ENCODE measurements at regions not wholly inside any gene's neighbourhood (a gene's known extent, or its start where the extent isn't known, plus 50 kb on each side); places are given as distances from the start of the nearest gene placed in this dataset.
"Not testable (repeated sequence)": the region's sequence is repeated elsewhere in the genome, so short reads cannot be mapped to it uniquely, and the experiment has no call there.

GRCh38 chr16:73398604-73399003 is 350.7 kb upstream of the ZFHX3 start:
- not testable (repeated sequence) for H3K27ac ChIP-seq (ENCODE audit: low read depth, low read length); H3K9me3 ChIP-seq (ENCODE audit: insufficient read depth, low read depth, low read length); H3K36me3 ChIP-seq (ENCODE audit: insufficient read depth, low read length); H3K4me1 ChIP-seq (ENCODE audit: insufficient read depth, low read length); H3K4me3 ChIP-seq (ENCODE audit: low read length); H3K27me3 ChIP-seq (ENCODE audit: insufficient read depth, low read length); H3K9ac ChIP-seq (ENCODE audit: low read depth, low read length)
- 96% methylated on average over 1 of the region's 1 CpG for WGBS

DNA sequence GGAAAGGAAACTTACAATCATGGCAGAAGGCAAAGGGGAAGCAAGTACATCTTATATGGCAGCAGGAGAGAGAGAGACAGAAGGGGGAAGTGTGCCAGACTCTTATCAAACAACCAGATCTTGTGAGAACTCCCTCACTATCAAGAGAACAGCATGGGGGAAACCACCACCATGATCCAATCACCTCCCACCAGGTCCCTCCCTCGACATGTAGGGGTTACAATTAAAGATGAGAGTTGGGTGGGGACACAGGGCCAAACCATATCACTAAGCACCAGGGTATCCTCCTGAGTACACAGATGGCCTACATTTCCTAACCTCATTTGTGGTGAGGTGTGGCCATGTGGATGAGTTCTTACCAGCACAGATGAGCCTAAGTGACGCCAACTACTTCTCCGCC is 348.6 kb upstream of the ZFHX3 start:
- Histone ChIP-seq H3K9ac (ENCODE audit: low read depth, low read length) (no peak overlapping the region), H3K4me3 (ENCODE audit: low read length) (no peak overlapping the region), H3K36me3 (ENCODE audit: insufficient read depth, low read length) (no peaks in the 10 kb centered on the region), H3K27me3 (ENCODE audit: insufficient read depth, low read length) (no peaks in the 10 kb centered on the region), H3K9me3 (ENCODE audit: insufficient read depth, low read depth, low read length) (no peaks in the 10 kb centered on the region), H3K27ac (ENCODE audit: low read depth, low read length) (no peak overlapping the region), H3K4me1 (ENCODE audit: insufficient read depth, low read length) (0 out of 2 replicates have a peak, but pooled peaks cover 6% of the 10 kb centered on the region)
- WGBS: 85% methylated on average over 2 of the region's 3 CpGs

DNA sequence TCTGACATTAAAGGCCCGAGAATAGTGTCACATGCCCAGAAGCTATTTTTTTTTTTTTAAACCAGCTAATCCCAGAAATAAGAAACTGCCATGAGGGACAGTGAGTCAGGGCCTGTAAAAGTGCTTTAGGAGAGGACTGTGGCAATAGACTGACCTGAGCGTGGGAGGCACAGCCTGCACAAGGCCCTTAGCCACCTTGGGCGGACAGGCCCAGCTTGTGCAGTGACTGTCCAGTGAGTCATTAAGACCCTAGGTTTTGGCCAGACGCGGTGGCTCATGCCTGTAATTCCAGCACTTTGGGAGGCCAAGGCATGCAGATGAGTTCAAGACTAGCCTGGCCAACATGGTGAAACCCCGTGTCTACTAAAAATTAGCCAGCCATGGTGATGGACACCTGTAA is 343.0 kb upstream of the ZFHX3 start:
- Histone ChIP-seq H3K27ac (ENCODE audit: low read depth, low read length) (no peak overlapping the region), H3K4me3 (ENCODE audit: low read length) (no peak overlapping the region), H3K4me1 (ENCODE audit: insufficient read depth, low read length) (0 out of 2 replicates have a peak, but pooled peaks cover 5% of the 10 kb centered on the region), H3K9ac (ENCODE audit: low read depth, low read length) (no peak overlapping the region), H3K9me3 (ENCODE audit: insufficient read depth, low read depth, low read length) (no peaks in the 10 kb centered on the region), H3K36me3 (ENCODE audit: insufficient read depth, low read length) (no peaks in the 10 kb centered on the region), H3K27me3 (ENCODE audit: insufficient read depth, low read length) (no peaks in the 10 kb centered on the region)
- 95% methylated on average over 6 of the region's 6 CpGs for WGBS

GRCh38 chr16:73390491-73390890 is 342.6 kb upstream of the ZFHX3 start:
- WGBS: 86% methylated on average over 4 of the region's 5 CpGs
- Histone ChIP-seq H3K9me3 (ENCODE audit: insufficient read depth, low read depth, low read length) (no peaks in the 10 kb centered on the region), H3K4me3 (ENCODE audit: low read length) (no peak overlapping the region), H3K4me1 (ENCODE audit: insufficient read depth, low read length) (0 out of 2 replicates have a peak, but pooled peaks cover 5% of the 10 kb centered on the region), H3K9ac (ENCODE audit: low read depth, low read length) (no peak overlapping the region), H3K27me3 (ENCODE audit: insufficient read depth, low read length) (no peaks in the 10 kb centered on the region), H3K36me3 (ENCODE audit: insufficient read depth, low read length) (no peaks in the 10 kb centered on the region), H3K27ac (ENCODE audit: low read depth, low read length) (no peak overlapping the region)

DNA sequence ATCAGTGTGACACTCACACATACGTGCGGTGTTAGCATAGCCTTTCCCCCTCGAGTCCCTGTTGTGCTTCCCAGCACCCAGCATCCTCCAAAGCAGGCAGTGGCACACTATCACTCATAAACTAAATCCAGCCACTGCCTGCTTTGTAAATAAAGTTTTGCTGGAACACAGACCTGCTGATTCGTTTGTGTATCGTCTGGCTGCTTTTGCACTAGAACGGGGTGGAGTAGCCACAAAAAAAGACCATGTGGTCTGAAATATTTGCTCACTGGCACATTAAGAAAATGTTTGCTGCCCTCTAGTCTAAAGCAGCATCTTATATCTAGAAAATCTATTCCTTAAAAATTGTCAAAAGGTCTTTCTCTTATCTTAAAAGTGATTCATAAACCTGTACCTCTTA is 341.2 kb upstream of the ZFHX3 start:
- H3K36me3 ChIP-seq (ENCODE audit: insufficient read depth, low read length): no peaks in the 10 kb centered on the region
- H3K9ac ChIP-seq (ENCODE audit: low read depth, low read length): no peak overlapping the region
- no peak overlapping the region for H3K4me3 ChIP-seq (ENCODE audit: low read length)
- H3K27ac ChIP-seq (ENCODE audit: low read depth, low read length): no peak overlapping the region
- 0 out of 2 replicates have a peak, but pooled peaks cover 5% of the 10 kb centered on the region for H3K4me1 ChIP-seq (ENCODE audit: insufficient read depth, low read length)
- no peaks in the 10 kb centered on the region for H3K27me3 ChIP-seq (ENCODE audit: insufficient read depth, low read length)
- no peaks in the 10 kb centered on the region for H3K9me3 ChIP-seq (ENCODE audit: insufficient read depth, low read depth, low read length)
- WGBS: 88% methylated on average over 6 of the region's 6 CpGs

GRCh38 chr16:73387979-73388378 is 340.1 kb upstream of the ZFHX3 start:
- H3K36me3 ChIP-seq (ENCODE audit: insufficient read depth, low read length): no peaks in the 10 kb centered on the region
- H3K9me3 ChIP-seq (ENCODE audit: insufficient read depth, low read depth, low read length): no peaks in the 10 kb centered on the region
- H3K27ac ChIP-seq (ENCODE audit: low read depth, low read length): no peak overlapping the region
- H3K4me3 ChIP-seq (ENCODE audit: low read length): no peak overlapping the region
- no peak overlapping the region for H3K9ac ChIP-seq (ENCODE audit: low read depth, low read length)
- 0 out of 2 replicates have a peak, but pooled peaks cover 5% of the 10 kb centered on the region for H3K4me1 ChIP-seq (ENCODE audit: insufficient read depth, low read length)
- no peaks in the 10 kb centered on the region for H3K27me3 ChIP-seq (ENCODE audit: insufficient read depth, low read length)
- WGBS: 95% methylated on average over 3 of the region's 3 CpGs

- no peak overlapping the region for H3K27ac ChIP-seq (ENCODE audit: low read depth, low read length)
- no peak overlapping the region for H3K9ac ChIP-seq (ENCODE audit: low read depth, low read length)
- no peaks in the 10 kb centered on the region for H3K27me3 ChIP-seq (ENCODE audit: insufficient read depth, low read length)
- 0 out of 2 replicates have a peak, but pooled peaks cover 6% of the 10 kb centered on the region for H3K4me1 ChIP-seq (ENCODE audit: insufficient read depth, low read length)
- H3K4me3 ChIP-seq (ENCODE audit: low read length): no peak overlapping the region
- WGBS: 89% methylated on average over 5 of the region's 5 CpGs
- no peaks in the 10 kb centered on the region for H3K36me3 ChIP-seq (ENCODE audit: insufficient read depth, low read length)
- no peaks in the 10 kb centered on the region for H3K9me3 ChIP-seq (ENCODE audit: insufficient read depth, low read depth, low read length)
Measured at GRCh38 chr16:73385696-73386095, 337.8 kb upstream of the ZFHX3 start.

GRCh38 chr16:73384506-73385089 is 336.7 kb upstream of the ZFHX3 start:
- no peak overlapping the region for H3K9ac ChIP-seq (ENCODE audit: low read depth, low read length)
- H3K4me1 ChIP-seq (ENCODE audit: insufficient read depth, low read length): 0 out of 2 replicates have a peak, but pooled peaks cover 2% of the 10 kb centered on the region
- H3K9me3 ChIP-seq (ENCODE audit: insufficient read depth, low read depth, low read length): no peaks in the 10 kb centered on the region
- H3K36me3 ChIP-seq (ENCODE audit: insufficient read depth, low read length): no peaks in the 10 kb centered on the region
- H3K4me3 ChIP-seq (ENCODE audit: low read length): no peak overlapping the region
- 85% methylated on average over 5 of the region's 5 CpGs for WGBS
- H3K27ac ChIP-seq (ENCODE audit: low read depth, low read length): no peak overlapping the region
- H3K27me3 ChIP-seq (ENCODE audit: insufficient read depth, low read length): no peaks in the 10 kb centered on the region

DNA sequence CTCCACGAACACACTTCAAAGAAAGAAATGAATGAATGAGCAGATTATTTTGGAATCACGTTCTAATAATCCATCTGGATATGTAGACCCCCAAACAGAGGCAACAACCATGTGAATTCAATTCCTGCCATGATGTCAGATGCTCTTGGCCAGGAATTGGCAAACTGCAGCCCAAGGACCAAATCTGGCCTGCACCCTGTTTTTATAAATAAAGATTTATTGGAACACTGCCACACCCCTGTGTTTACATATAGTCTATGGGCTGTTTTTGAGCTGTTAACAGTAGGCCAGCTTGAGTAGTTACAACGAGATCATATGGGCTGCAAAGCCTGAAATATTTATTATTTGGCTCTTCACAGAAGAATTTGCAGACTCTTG is 336.0 kb upstream of the ZFHX3 start:
- Histone ChIP-seq H3K4me1 (ENCODE audit: insufficient read depth, low read length) (0 out of 2 replicates have a peak, but pooled peaks cover 2% of the 10 kb centered on the region), H3K4me3 (ENCODE audit: low read length) (no peak overlapping the region), H3K9ac (ENCODE audit: low read depth, low read length) (no peak overlapping the region), H3K27ac (ENCODE audit: low read depth, low read length) (no peak overlapping the region), H3K36me3 (ENCODE audit: insufficient read depth, low read length) (no peaks in the 10 kb centered on the region), H3K9me3 (ENCODE audit: insufficient read depth, low read depth, low read length) (no peaks in the 10 kb centered on the region), H3K27me3 (ENCODE audit: insufficient read depth, low read length) (no peaks in the 10 kb centered on the region)
- WGBS: 96% methylated on average over 3 of the region's 3 CpGs

- Histone ChIP-seq H3K27me3 (ENCODE audit: insufficient read depth, low read length) (no peaks in the 10 kb centered on the region), H3K9ac (ENCODE audit: low read depth, low read length) (no peak overlapping the region), H3K36me3 (ENCODE audit: insufficient read depth, low read length) (no peaks in the 10 kb centered on the region), H3K4me1 (ENCODE audit: insufficient read depth, low read length) (0 out of 2 replicates have a peak, but pooled peaks cover 2% of the 10 kb centered on the region), H3K4me3 (ENCODE audit: low read length) (no peak overlapping the region), H3K27ac (ENCODE audit: low read depth, low read length) (no peak overlapping the region), H3K9me3 (ENCODE audit: insufficient read depth, low read depth, low read length) (no peaks in the 10 kb centered on the region)
- 82% methylated on average over 21 of the region's 21 CpGs for WGBS
Measured at GRCh38 chr16:73383195-73383987, 335.5 kb upstream of the ZFHX3 start.

- Histone ChIP-seq H3K27ac (ENCODE audit: low read depth, low read length) (no peak overlapping the region), H3K4me3 (ENCODE audit: low read length) (no peak overlapping the region), H3K4me1 (ENCODE audit: insufficient read depth, low read length) (0 out of 2 replicates have a peak, but pooled peaks cover 2% of the 10 kb centered on the region), H3K27me3 (ENCODE audit: insufficient read depth, low read length) (no peaks in the 10 kb centered on the region), H3K9ac (ENCODE audit: low read depth, low read length) (no peak overlapping the region), H3K9me3 (ENCODE audit: insufficient read depth, low read depth, low read length) (no peaks in the 10 kb centered on the region), H3K36me3 (ENCODE audit: insufficient read depth, low read length) (no peaks in the 10 kb centered on the region)
- WGBS: 94% methylated on average over 3 of the region's 4 CpGs
Measured at GRCh38 chr16:73378471-73378870, 330.5 kb upstream of the ZFHX3 start.
